ENCODE measurements at regions not wholly inside any gene's neighbourhood (a gene's known extent, or its start where the extent isn't known, plus 50 kb on each side); places are given as distances from the start of the nearest gene placed in this dataset.

GRCh38 chr2:37869304-37869703 lies 55.8 kb upstream of the RMDN2 start:
- DNase-seq = no peak

GRCh38 chr2:37869771-37870170 lies 55.3 kb upstream of the RMDN2 start:
- no peak for DNase-seq

- DNase-seq = no peak
These were observed 54.3 kb upstream of the RMDN2 start for GRCh38 chr2:37870829-37871228.

- no peak for DNase-seq
These were observed 53.5 kb upstream of the RMDN2 start for GRCh38 chr2:37871456-37872191.

DNA sequence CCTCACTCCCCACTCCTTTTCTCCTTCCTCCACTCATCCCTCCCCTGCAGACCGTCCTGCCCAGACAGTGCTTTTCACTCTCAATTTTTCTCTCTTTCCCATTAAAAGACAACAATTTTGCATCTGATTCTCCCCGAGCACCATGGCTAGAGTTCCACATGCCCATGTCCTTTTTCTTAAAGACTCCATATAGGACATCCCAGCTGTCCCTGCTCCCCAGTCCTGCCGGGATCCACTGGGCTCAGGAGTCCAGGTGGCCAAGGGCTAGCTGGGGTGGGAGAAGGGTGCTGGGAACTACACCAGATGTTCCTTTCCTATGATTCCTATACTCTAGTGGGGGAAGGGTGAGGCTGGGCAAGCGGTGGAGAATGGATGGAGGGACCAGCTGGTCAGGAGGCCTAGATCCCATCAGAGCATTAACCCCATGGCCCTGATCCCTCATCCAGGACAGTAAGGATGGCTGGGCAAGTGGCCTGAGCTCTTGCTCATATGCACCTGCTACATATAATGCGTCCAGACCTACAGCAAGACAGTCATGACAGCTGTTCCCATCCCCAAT lies 52.8 kb upstream of the RMDN2 start:
- no peak for DNase-seq

GRCh38 chr2:37873229-37873628 lies 51.9 kb upstream of the RMDN2 start:
- DNase-seq = no peak

GRCh38 chr2:37873749-37874330 lies 51.2 kb upstream of the RMDN2 start:
- no peak for DNase-seq

DNA sequence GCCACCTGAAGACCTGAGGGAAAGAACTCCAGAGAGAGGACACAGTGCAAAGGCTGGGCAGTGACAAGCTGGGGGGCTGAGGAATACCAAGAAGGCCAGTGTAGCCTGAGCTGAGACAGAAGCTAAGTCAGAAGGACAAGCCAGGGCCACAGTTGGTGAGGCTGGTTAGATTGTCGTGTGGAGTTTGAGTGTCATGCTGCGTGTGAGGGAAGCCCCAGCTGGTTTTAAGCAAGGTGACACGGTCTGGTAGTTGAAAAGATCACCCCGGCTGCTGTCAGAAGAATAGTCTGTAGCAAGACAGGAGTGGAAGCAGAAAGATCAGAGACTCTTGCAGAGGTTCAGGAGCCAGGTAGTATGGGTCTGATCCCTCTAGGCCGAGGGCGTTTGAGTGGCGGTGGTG lies 50.6 kb upstream of the RMDN2 start:
- no peak for DNase-seq

All from GF-D8 (cell line).